ENCODE measurements at regions not wholly inside any gene's neighbourhood (a gene's known extent, or its start where the extent isn't known, plus 50 kb on each side); places are given as distances from the start of the nearest gene placed in this dataset.
A peak's percentile ranks its signal among the peaks of the same experiment; 100 is the strongest.
"Not testable (repeated sequence)": the region's sequence is repeated elsewhere in the genome, so short reads cannot be mapped to it uniquely, and the experiment has no call there.

- no peak for DNase-seq
These were observed 373.5 kb upstream of the TRPC7 start for GRCh38 chr5:136738829-136739228.

DNA sequence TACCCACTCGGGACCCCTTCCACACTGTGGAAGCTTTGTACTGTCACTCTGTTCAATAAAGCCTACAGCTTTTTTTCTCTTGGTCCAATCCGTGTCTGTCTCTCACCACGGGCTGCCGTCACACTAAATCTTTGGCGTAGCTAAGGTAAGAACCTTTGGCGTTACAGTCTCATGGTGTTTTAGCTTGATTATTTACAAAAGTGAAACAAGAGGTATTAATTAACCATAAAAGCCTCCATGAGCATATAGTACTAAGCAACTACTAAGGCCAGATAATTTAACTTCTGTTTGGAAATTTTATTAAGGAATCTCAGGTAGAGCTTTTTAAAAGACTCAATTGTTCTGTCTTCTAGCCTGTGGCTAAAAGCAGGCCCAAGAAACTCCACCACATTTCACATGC lies 370.7 kb upstream of the TRPC7 start:
- no peak for DNase-seq

- DNase-seq: not testable (repeated sequence)
These were observed 370.3 kb upstream of the TRPC7 start for GRCh38 chr5:136735611-136736010.

DNA sequence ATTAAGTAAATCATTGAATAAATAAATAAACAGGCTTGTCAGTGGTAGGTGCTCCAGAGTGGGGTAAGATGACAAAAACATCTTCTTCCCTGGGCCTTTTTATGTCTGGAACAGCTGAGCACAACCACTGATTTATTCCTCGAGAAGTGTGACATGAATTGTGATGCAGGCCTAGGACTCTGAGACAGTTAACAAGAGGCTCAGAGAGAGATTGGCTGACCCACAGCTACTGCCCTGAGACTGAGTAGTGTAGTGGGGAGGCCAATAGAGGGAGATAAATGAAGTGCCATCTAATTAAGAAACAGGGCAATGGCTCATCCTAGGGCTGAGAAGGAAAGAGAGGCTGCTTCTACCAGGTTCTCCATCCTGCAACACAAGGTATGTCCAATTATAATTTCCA lies 369.3 kb upstream of the TRPC7 start:
- no peak for DNase-seq

GRCh38 chr5:136732751-136733150 lies 367.4 kb upstream of the TRPC7 start:
- no peak for DNase-seq

GRCh38 chr5:136731241-136731900 lies 366.0 kb upstream of the TRPC7 start:
- DNase-seq: no peak

GRCh38 chr5:136730426-136730825 lies 365.1 kb upstream of the TRPC7 start:
- DNase-seq: no peak

DNA sequence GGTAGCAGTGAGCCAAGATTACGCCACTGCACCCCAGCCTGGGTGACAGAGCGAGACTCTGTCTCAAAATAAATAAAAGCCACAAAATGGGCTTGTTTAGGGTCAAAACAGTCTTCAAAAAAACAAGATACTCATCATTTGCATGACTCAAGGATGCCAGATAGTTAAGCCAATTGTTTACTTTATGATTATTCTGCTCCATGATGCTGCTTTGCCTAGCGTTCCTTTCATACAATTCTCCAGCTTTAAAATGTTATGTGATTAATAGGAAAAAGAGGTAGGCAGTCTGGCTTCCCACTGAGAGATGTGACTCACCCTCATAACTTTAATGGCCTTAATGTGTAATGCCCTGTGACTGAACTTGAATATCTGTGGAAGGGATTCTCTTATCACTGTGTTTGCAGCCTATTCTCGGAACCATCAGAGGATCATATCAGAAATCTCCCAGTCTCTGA lies 364.6 kb upstream of the TRPC7 start:
- DNase-seq: no peak

DNA sequence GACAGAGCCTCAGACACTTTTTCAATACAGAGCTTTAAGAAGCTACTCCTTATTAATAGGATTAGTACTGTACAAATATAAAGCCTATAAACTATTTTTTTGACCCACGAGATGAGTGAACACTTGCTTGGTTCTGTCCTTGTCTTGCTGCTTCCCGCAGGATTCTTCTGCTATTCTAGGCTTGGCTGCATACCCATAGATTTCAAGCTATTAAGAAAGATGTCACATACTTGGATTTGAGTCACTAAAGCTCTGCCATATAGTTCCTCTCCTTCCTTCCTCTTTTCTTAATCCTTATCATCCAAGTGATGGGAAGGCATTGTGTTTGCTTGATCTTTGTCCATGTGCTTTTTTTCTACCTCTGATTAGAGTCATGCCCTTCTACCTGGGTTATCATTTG lies 361.2 kb upstream of the TRPC7 start:
- no peak for DNase-seq

GRCh38 chr5:136724161-136724560 lies 358.8 kb upstream of the TRPC7 start:
- no peak for DNase-seq

DNA sequence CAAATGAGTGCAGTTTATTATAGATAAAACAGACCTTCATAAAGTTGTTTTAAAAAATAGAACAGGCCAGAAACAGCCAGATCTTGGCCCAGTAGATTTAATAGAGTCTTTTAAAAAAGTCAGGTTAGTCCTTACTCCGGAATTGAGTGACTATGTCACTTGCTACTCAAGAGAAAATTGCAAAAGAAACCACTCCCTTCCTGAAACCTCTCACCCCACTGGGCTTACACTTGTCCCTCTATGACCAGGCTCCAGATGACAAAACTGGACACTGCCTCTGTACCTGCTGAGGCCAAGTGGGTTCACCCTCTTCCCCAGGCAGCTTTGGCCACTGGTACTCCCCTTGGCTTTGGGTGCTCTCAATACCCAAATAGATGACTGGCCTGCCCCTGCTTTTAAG lies 357.2 kb upstream of the TRPC7 start:
- no peak for DNase-seq

DNA sequence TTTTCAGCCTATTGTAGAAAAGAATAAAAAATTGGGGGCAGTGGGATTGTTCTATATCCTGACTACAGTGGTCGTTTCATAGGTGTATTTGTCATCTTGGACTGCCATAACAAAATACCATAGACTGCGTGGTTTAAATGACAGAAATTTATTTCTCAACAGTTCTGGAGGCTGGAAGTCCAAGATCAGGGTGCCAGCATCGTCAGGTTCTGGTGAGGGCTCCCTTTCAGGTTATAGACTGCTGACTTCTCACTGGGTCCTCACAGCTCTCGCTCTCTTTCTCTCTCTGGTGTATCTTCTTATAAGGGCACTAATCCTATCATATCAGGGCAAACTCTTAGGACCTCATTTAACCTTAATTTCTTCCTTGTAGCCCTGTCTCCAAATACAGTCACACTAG lies 356.7 kb upstream of the TRPC7 start:
- no peak for DNase-seq

GRCh38 chr5:136720674-136721073 lies 355.3 kb upstream of the TRPC7 start:
- DNase-seq: no peak

GRCh38 chr5:136717917-136718316 lies 352.6 kb upstream of the TRPC7 start:
- no peak for DNase-seq

DNA sequence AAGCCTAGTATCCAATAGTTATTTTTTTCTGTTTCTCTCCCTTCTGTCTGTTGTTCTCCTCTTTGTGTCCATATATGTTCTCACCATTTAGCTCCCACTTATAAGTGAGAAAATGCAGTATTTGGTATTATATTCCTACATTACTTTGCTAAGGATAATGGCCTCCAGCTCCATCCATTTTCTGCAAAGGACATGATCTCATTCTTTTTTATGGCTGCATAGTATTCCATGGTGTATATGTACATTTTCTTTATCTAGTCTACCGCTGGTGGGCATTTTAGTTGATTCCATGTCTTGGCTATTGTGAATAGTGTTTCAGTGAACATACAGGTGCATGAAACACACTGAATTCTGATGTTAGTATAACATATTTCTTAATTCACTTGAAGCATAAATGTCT lies 348.9 kb upstream of the TRPC7 start:
- no peak for DNase-seq

DNA sequence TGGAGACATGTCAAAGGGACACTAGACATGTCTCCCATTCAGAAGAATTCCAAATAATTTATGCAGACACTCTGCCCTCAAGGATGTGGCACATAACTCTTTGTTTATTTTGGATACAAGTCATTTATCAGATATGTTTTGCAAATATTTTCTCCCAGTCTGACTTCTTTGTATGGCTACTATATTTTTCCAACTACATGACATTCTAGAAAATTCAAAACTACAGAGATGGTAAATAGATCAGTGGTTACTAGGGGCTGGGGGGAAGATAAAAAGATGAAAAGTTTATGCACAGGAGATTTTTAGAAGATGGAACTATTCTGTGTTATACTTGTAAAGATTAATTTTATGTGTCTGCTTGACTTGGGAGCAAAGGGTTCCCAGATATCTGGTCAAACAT lies 347.3 kb upstream of the TRPC7 start:
- DNase-seq: no peak

DNA sequence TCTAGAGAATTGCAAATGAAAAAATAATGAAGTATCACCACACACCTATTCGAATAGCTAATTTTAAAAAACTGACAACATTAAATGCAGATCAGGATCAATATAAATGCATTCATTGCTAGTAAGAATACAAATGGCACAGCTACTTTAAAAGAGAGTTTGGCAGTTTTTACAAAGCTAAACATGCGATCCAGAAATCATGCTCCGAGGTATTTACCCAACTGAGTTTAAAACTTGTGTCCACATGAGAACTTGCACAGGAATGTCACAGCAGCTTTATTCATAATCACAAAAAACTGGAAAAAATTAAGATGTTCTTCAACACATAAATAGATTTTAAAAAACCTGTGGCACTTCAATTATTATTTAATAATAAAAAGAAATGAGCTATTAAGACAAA lies 345.5 kb upstream of the TRPC7 start:
- no peak for DNase-seq

DNA sequence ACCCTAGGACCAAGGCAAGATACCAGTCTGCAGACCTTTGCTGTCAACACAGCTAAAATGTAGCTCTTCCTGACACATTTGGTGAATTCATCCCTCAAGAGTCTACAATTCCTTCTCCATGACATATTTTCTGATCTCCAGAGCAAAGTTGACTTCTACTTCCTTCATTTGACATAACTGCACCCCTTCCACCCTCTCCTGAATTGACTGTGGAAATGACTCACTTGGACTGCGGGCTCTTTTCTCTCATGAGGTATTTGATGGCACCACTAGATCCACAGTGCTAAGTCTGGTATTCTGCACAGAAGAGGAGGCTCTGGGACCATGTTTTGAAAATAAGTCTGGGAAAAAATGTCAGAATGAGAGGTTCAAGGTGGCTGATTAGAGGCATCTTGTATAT lies 338.4 kb upstream of the TRPC7 start:
- DNase-seq: no peak

GRCh38 chr5:136703036-136703435 lies 337.7 kb upstream of the TRPC7 start:
- DNase-seq: no peak

- DNase-seq: no peak
These were observed 335.8 kb upstream of the TRPC7 start for GRCh38 chr5:136701191-136701590.

DNA sequence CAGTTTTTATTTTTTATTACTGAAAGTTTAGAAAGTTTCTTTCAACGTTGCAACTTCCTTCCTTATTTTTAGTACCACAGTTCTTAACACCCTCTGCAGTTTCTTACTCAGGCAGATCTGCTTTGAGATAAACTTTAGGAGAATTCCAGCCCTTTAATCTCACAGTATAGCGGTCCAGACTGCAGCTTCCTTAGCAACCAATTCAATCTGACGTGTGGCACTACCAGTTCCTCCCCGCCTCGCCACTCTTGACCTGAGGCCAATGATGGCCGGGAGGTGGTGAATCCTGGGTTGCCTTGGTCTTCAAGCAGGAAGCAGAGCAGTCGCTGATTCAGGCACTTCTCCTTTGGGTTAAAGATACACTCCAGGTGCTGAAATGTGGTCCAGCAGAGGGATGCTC lies 334.3 kb upstream of the TRPC7 start:
- no peak for DNase-seq

GRCh38 chr5:136698970-136699369 lies 333.6 kb upstream of the TRPC7 start:
- DNase-seq: no peak

DNA sequence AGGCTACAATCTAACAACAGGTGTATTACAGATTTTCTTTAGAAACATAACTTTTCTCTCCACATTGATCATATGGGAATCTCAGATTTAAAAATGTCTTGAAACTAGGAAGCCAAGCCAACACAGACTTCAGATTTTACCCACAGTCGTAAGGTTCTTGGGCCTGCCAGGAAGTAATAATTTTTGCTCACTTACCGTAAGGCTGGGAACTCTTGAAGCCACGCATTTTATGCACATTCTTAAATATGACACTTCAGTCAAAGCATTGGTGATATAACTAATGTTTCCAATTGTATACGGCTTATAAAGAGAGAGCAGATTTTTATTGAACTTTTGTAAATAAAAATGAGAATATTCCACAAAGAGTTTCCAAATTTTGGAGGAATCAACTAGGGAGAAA lies 328.9 kb upstream of the TRPC7 start:
- no peak for DNase-seq

DNA sequence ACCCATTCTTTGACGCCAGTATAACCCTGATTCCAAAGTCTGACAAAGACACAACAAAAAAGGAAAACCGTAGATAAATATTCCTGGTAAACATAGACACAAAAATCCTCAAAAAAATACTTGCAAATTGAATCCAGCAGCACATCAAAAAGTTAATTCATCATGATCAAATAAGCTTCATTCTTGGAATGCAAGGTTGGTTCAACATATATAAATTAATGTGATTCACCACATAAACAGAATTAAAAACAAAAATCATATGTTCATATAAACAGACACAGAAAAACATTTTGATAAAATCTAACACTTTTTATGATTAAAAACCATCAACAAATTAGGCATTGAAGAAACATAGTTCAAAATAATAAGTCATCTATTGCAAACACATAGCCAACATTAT lies 324.2 kb upstream of the TRPC7 start:
- no peak for DNase-seq

DNA sequence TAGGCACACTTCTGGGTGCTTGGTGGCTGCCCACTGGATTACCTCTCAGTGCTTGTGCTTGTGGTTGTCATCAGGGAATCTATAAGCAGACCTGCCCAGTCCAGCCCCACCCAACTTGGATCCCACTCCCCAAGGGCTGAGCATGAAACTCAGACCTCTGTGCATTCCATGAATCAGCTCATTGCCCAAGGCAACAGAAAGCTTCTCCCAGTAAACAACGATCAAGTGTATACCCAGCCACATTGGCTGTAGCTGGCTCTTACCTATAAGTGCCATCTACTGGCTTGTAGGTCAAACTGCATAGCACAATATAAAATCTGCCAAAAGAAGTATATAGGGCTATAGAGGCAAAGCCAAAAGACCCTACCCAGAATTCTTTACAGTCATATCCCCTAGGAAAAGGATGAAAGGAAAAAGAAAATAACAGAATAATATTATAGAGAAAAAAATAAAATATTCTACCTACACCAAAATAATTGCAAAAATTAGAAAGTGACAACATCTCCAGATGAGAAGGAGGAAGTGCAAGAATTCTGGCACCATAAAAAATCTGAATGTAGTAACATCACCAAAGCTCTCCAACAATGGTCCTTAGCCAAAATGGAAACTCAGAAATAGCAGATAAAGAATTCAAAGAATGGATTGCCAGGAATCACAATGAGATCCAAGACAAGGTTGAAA lies 321.0 kb upstream of the TRPC7 start:
- peak; percentile 1 for DNase-seq
